HCT116 (cell line): ENCODE measurements at regions not wholly inside any gene's neighbourhood (a gene's known extent, or its start where the extent isn't known, plus 50 kb on each side); places are given as distances from the start of the nearest gene placed in this dataset.

Source experiments
- ATAC-seq: fragments of 200-7000 bp; cut with Tn5 transposase; 2 replicates; pipeline ENCODE4 v1.9.1; 2020; ENCODE audit warnings: mild to moderate bottlenecking, moderate library complexity
- BruUV-seq: library from RNA; stranded (reverse); fragments of 400-500 nt; replicated peaks from 2 replicates; lab custom pipeline; 2021; lab: Mats Ljungman, UMichigan
- CTCF ChIA-PET: fragments of 300-600 bp; sonication (Branson Sonifier 250); formaldehyde crosslinking; loops from one replicate; lab custom pipeline; 2021; ENCODE audit warnings: antibody characterized with exemption; lab: Charles Lee
- POLR2A ChIA-PET: fragments of 300-600, 350-600 bp; sonication (Branson Sonifier 250); formaldehyde crosslinking; loops from one replicate; lab custom pipeline; 2021; ENCODE audit warnings: antibody characterized with exemption; lab: Charles Lee
- RAD21 ChIA-PET, 2 experiments: fragments of 300-600 bp; sonication (Branson Sonifier 250); formaldehyde crosslinking; loops; one replicate each; lab custom pipeline; 2023; ENCODE audit warnings: low total read pairs in 2 of 2; ENCODE audit not compliant: uncharacterized antibody in 2 of 2, unreplicated experiment in 2 of 2, low non-redundant PET in 1 of 2; lab: Charles Lee
- DNase-seq: peaks from one replicate; pipeline ENCODE4 v3.0.0-alpha.2; 2010; ENCODE audit warnings: low read depth, low spot score
- H2AFZ ChIP-seq: fragments of 200-600 bp; shearing (Covaris generic), sonication (generic); 2 replicates; pipeline ENCODE4 v1.6.1; 2017; ENCODE audit warnings: low read depth, mixed run types, mixed read lengths, antibody characterized with exemption, low read length; ENCODE audit not compliant: poor library complexity, severe bottlenecking
- H3K27ac ChIP-seq: 2 replicates; pipeline ENCODE4 v1.5.1; 2012; ENCODE audit warnings: low read depth, low read length
- H3K27me3 ChIP-seq: fragments of 200-600 bp; sonication (generic); 2 replicates; pipeline ENCODE4 v1.6.1; 2016; ENCODE audit warnings: mixed run types, low read length, mixed read lengths; ENCODE audit not compliant: insufficient read depth
- H3K36me3 ChIP-seq, 2 experiments: fragments of 200-500 bp in 1 of 2; fragments of 200-600 bp in 1 of 2; sonication (Bioruptor generic) in 1 of 2; sonication (generic) in 1 of 2; 2 replicates each; pipeline versions ENCODE4 v1.5.1 to v1.6.1; 2014 to 2016; ENCODE audit warnings: low read length in 2 of 2, inconsistent platforms in 1 of 2, mixed read lengths in 1 of 2, mixed run types in 1 of 2; ENCODE audit not compliant: insufficient read depth in 2 of 2, control insufficient read depth in 1 of 2
- H3K4me1 ChIP-seq, 2 experiments: fragments of 200-600 bp in 1 of 2; sonication (generic) in 1 of 2; 2 replicates each; pipeline versions ENCODE4 v1.5.1 to v1.6.1; 2012 to 2017; ENCODE audit warnings: low read length in 2 of 2, inconsistent platforms in 1 of 2, mild to moderate bottlenecking in 1 of 2, mixed read lengths in 1 of 2, mixed run types in 1 of 2, moderate library complexity in 1 of 2; ENCODE audit not compliant: insufficient read depth in 2 of 2, control insufficient read depth in 1 of 2
- H3K4me2 ChIP-seq: fragments of 200-600 bp; sonication (generic); 2 replicates; pipeline ENCODE4 v1.6.1; 2017; ENCODE audit warnings: mixed run types, low read length, mixed read lengths
- H3K4me3 ChIP-seq, 2 experiments: fragments of 200-600 bp in 1 of 2; sonication (generic) in 1 of 2; replicated peaks in 1 of 2; 2 replicates each; pipeline ENCODE4 v1.5.1; 2011 to 2016; ENCODE audit warnings: low read length in 2 of 2, control low read depth in 1 of 2, low read depth in 1 of 2, mild to moderate bottlenecking in 1 of 2, mixed read lengths in 1 of 2, mixed run types in 1 of 2
- H3K79me2 ChIP-seq: fragments of 200-600 bp; sonication (generic); 2 replicates; pipeline ENCODE4 v1.6.1; 2017; ENCODE audit warnings: mild to moderate bottlenecking, mixed run types, low read length, moderate library complexity, mixed read lengths; ENCODE audit not compliant: insufficient read depth
- H3K9ac ChIP-seq: fragments of 200-600 bp; sonication (generic); 2 replicates; pipeline ENCODE4 v1.6.1; 2016; ENCODE audit warnings: low read length, mixed read lengths
- H3K9me2 ChIP-seq: fragments of 200-600 bp; sonication (generic), shearing (Covaris generic); 2 replicates; pipeline ENCODE4 v1.6.1; 2017; ENCODE audit warnings: mixed run types, mild to moderate bottlenecking, moderate library complexity; ENCODE audit not compliant: insufficient read depth
- H3K9me3 ChIP-seq, 2 experiments: fragments of 200-500 bp in 1 of 2; fragments of 200-600 bp in 1 of 2; sonication (Bioruptor generic) in 1 of 2; sonication (generic) in 1 of 2; 2 replicates each; pipeline ENCODE4 v1.6.1; 2014 to 2017; ENCODE audit warnings: low read length in 2 of 2, mixed read lengths in 2 of 2, inconsistent platforms in 1 of 2, low read depth in 1 of 2, mild to moderate bottlenecking in 1 of 2, mixed run types in 1 of 2, moderate library complexity in 1 of 2; ENCODE audit not compliant: control insufficient read depth in 1 of 2, insufficient read depth in 1 of 2
- H4K20me1 ChIP-seq: fragments of 200-600 bp; sonication (generic), shearing (Covaris generic); 2 replicates; pipeline ENCODE4 v1.6.1; 2017; ENCODE audit warnings: mixed run types, mild to moderate bottlenecking, moderate library complexity; ENCODE audit not compliant: insufficient read depth
- CBX3 ChIP-seq: IDR thresholded peaks from 2 replicates; pipeline ENCODE4 v1.6.1; 2012; ENCODE audit warnings: low read depth
- ELF1 ChIP-seq: IDR thresholded peaks from 2 replicates; pipeline ENCODE4 v1.6.1; 2012; ENCODE audit warnings: low read depth, borderline replicate concordance
- EZH2 ChIP-seq: fragments of 200-600 bp; sonication (generic); IDR thresholded peaks from 2 replicates; pipeline ENCODE4 v1.6.1; 2017; ENCODE audit warnings: antibody characterized with exemption, mixed run types
- EZH2phosphoT487 ChIP-seq: fragments of 200-600 bp; IDR thresholded peaks from 2 replicates; pipeline ENCODE4 v1.6.1; 2018; ENCODE audit warnings: antibody characterized with exemption, borderline replicate concordance
- FOSL1 ChIP-seq: IDR thresholded peaks from 2 replicates; pipeline ENCODE4 v1.6.1; 2012; ENCODE audit warnings: low read depth
- MAX ChIP-seq: IDR thresholded peaks from 2 replicates; pipeline ENCODE4 v1.6.1; 2012
- POLR2AphosphoS5 ChIP-seq: IDR thresholded peaks from 2 replicates; pipeline ENCODE4 v1.6.1; 2011; ENCODE audit warnings: mild to moderate bottlenecking, low read depth, low read length, moderate library complexity
- REST ChIP-seq: IDR thresholded peaks from 2 replicates; pipeline ENCODE4 v1.6.1; 2012; ENCODE audit warnings: low read depth
- SIN3A ChIP-seq: IDR thresholded peaks from 2 replicates; pipeline ENCODE4 v1.6.1; 2012; ENCODE audit warnings: low read depth
- SP1 ChIP-seq: IDR thresholded peaks from 2 replicates; pipeline ENCODE4 v1.6.1; 2012; ENCODE audit warnings: low read depth
- YY1 ChIP-seq: IDR thresholded peaks from 2 replicates; pipeline ENCODE4 v1.6.1; 2011; ENCODE audit warnings: low read length, low read depth, moderate library complexity, mild to moderate bottlenecking; ENCODE audit not compliant: insufficient replicate concordance; ENCODE audit errors: extremely low read depth
- ZNF274 ChIP-seq: fragments of 200-500 bp; sonication (Bioruptor generic); IDR thresholded peaks from 2 replicates; pipeline ENCODE4 v1.6.1; 2014; ENCODE audit warnings: mild to moderate bottlenecking, low read depth, low read length, inconsistent platforms
- intact Hi-C: fragments of 100-400 bp; cut with micrococcal nuclease; formaldehyde crosslinking; loops from 2 replicates; pipeline ENCODE4 v1.10.0; 2022

GRCh38 chr12:22855456-22855855 lies 230.5 kb downstream of the ETNK1 start:
- Histone ChIP-seq H3K79me2 (no peaks in the 10 kb centered on the region), H2AFZ (no peak overlapping the region), H3K27ac (no peak overlapping the region), H3K9me3 (no peaks in the 10 kb centered on the region), H3K36me3 (no peaks in the 10 kb centered on the region), H3K9me2 (no peaks in the 10 kb centered on the region), H3K4me1 (no peaks in the 10 kb centered on the region), H4K20me1 (no peaks in the 10 kb centered on the region), H3K9ac (no peak overlapping the region), H3K4me3 (no peak overlapping the region), H3K4me2 (no peak overlapping the region), H3K27me3 (peaks cover 17% of the 10 kb centered on the region; the same call in 1 of the 2 replicates)
- ATAC-seq (no peak), DNase-seq (no peak)
- ChIA-PET POLR2A (no interaction called here), RAD21 (no interaction called here), CTCF (interaction anchor here (1.2 to 1.5 kb wide), 3 partner anchors 10 to 199 kb away, joined by 3 to 5 read pairs (median 4); no protein-coding TSS in a partner anchor)
- intact Hi-C loops, result loop anchor here (10.0 kb wide), 1 partner anchor 1739 kb away; no protein-coding TSS in a partner anchor
- TF ChIP-seq FOSL1 (no peak), REST (no peak), YY1 (no peak), SIN3A (no peak), EZH2 (no peak), SP1 (no peak), MAX (no peak), EZH2phosphoT487 (no peak), POLR2AphosphoS5 (no peak), ELF1 (no peak), CBX3 (no peak), ZNF274 (no peak)
- BruUV-seq, result no TSS peak
